HG03457 (cell line): ENCODE measurements at regions not wholly inside any gene's neighbourhood (a gene's known extent, or its start where the extent isn't known, plus 50 kb on each side); places are given as distances from the start of the nearest gene placed in this dataset.
"Not testable (repeated sequence)": the region's sequence is repeated elsewhere in the genome, so short reads cannot be mapped to it uniquely, and the experiment has no call there.

Experiments
- ATAC-seq: cut with Tn5 transposase; IDR thresholded peaks from one replicate; pipeline ENCODE4 v1.9.1; 2021; ENCODE audit warnings: moderate number of reproducible peaks; ENCODE audit not compliant: unreplicated experiment

GRCh38 chr4:23972187-23972586 lies 82.3 kb upstream of the PPARGC1A start:
- ATAC-seq = no peak

- no peak for ATAC-seq
Measured at GRCh38 chr4:23970201-23970850, 80.5 kb upstream of the PPARGC1A start.

DNA sequence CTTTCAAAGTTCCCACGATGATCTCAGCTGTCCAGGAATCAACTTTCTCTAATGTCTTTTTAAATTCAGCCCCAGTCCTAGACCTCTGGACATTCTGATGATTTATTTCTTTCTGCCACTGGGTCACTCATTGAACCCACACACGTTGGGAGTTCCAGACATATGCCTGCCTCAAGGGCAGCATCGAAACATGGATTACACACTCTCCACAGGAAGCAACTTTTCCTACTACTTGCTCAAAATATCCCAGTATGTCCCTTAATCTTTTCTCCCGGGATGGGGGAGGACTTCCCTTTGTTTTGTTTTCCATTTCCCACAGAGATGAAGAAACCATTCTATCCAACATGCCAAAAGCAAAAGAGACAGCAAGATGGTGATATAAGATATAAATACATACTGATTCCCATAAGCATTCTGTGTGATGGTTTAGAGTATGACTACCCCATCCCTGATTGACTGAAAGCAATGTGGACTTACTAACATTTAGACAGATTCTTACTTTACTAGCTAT lies 79.8 kb upstream of the PPARGC1A start:
- ATAC-seq = no peak

DNA sequence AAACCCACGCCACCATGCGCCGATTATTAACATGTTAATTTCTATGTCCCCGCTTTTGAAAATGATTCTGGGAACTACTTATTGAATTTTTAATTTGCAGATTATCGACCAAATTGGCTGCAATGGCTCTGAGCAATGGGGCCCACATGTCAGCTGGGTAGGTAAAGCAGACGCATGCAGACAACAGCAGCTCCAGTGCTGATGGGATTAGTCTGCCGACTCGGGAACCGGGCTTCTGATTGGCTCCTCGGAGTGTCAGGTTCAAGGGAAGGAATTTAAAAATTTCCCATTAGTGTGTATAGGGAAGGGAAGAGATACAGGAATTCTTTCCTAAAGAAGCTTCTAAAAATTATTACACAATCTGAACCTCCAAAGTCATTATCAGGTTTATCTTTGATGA lies 77.4 kb upstream of the PPARGC1A start:
- no peak for ATAC-seq

DNA sequence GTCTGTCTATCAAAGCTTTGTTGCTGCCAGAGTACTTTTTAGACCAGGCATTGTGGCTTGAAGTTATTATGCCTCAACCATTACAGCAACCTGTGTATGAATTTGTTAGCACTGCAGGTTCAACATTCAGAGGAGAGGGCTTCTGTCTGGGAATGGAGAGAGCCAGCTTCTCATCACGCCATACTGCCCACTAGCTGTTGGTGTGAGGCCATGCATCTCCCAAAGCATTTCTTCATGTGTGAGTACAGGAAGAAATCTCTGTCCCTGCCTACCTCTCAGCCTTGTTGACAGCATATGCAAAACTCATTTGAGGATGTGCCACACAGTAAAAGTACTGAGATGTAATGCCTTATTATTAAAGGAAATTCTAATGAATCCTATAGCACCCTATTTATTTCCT lies 76.9 kb upstream of the PPARGC1A start:
- no peak for ATAC-seq

DNA sequence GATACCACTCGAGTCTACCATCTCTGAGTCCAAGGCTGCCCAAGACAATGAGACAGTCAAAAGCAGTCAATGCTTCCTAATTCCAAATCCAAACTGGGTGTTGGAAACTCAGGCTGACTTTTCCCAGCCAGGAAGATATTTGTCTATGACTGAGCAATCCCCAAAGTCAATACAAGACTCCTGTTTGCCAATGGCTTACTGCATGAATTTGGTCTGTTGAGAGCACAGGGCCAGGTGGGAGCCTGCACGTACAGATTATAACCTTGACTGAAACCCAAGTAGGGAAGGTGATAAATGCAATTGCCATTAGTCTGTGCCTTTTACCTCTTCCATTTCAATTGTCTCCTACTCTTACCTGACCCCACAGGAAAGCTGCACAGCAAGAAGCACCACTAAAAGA lies 72.6 kb upstream of the PPARGC1A start:
- no peak for ATAC-seq

DNA sequence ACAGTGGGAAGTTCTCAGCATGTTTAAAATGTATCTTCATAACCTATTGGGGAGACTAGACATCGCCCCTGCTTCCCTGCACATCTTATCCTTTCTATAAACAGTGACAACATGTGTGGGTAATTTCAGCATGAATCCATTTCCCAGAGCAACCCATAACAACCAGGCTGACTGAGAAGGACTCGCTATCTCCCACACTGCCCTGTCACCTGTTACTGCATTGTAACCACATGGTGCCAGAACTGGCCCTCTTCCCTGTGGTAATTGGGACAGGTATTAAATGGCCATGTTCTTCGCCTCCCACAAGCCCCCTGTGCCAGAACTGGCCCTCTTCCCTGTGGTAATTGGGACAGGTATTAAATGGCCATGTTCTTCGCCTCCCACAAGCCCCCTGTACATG lies 71.5 kb upstream of the PPARGC1A start:
- ATAC-seq = not testable (repeated sequence)

DNA sequence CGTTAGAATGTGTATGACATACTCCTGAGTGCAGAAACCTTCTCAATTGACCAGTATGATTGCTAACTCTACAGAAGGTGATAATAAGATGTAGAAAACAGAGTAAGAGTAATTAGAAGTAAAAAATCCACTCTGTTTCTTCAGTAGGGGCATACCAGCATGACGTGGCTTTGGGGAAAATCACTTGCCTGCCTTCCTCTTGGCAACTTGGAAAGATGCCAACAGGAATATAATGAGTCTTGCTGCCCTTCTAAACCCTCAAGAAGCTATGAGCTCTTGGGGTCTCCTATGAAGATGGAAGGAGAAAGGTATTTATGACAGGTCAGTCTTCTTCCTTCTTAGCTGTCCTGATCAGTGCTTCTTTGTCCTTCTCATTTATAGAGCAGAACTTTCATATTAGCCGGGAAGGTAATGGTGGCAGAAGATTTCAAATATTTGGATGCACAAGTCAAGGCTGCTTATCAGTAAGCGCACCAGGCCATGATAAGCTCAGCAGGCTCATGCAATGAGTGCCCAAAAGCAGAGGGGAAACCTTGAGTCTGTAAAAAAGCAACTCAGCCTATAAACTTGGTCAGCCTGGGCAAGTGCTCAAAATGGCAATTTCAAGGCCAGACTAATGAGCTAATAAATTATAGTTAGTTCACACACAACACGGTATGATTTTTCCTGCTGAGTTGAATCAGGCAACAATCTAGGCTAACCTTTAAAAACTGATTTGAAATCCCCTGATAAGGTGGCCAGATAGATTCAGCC lies 69.7 kb upstream of the PPARGC1A start:
- no peak for ATAC-seq

DNA sequence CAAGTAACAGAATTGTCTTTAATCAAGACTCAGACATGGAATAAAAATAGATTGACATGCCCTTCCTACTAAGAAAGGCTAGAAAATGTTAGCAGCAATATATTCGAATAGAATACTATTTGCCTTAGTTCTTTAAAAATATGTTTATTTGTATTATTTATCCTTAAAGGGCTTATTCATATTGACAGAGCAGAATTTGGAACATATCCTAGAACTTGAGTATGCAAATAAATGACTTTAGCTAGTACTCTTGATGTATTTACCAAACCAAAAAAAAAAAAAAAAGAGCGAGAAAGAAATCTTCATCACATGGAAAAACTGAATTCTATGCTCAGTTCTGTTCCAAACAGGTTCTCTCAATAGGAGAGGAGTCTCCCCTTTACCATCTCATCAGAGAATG lies 68.9 kb upstream of the PPARGC1A start:
- ATAC-seq = no peak

DNA sequence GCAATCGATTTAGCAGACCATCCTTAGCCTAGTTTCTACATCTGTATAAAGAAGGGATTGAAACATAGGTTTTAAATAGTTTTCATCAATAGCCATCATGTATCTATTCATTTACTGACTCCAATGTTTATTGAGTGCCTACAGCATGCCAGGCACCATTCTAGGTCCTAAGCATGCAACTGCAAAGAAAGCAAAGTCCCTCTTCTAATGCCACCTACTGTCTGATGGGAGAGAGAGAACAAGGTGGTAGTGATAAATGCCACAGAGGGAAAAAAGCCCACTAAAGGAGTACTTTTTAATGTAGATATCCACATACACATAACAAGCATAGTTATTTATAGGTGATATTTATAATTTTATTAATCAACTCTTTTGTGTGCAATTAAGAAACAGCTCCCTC lies 67.6 kb upstream of the PPARGC1A start:
- ATAC-seq = no peak

DNA sequence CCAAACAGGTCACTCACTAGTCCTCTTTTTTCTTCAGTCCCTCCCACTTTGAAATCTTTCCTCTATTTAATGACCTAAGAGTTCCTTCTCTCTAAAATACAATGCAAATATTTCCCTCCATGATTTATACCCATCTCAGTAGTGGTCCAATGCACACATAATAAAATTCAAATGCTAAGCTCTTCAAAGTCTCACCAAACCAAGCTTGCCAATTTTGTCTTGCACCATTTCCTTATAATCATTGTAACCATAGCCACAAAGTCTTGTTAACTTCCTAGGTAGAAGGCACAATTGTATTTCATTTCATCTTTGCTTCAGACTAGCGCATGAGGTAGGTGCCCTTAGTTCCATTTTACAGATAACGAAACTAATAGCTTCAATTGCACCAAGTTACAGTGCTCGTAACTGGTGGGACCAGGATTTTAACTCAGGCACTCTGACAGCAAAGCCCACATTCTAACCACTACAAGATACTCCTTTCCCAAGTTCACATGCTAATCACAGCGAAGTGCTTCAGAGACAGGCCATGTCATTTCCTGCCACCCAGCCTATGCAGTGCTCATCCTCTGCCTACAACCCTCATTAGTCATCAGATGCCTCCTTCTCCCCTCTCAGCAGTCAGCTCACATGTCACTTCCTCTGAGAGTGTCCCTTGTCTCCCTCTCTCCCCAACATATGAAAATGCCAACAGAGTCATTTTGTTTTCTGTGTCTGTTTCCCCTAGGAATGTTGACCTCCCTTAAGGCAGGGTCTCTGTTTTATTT lies 66.9 kb upstream of the PPARGC1A start:
- no peak for ATAC-seq

GRCh38 chr4:23952258-23952657 lies 62.4 kb upstream of the PPARGC1A start:
- no peak for ATAC-seq

GRCh38 chr4:23947826-23948225 lies 58.0 kb upstream of the PPARGC1A start:
- ATAC-seq = no peak

GRCh38 chr4:23946299-23946698 lies 56.5 kb upstream of the PPARGC1A start:
- no peak for ATAC-seq

DNA sequence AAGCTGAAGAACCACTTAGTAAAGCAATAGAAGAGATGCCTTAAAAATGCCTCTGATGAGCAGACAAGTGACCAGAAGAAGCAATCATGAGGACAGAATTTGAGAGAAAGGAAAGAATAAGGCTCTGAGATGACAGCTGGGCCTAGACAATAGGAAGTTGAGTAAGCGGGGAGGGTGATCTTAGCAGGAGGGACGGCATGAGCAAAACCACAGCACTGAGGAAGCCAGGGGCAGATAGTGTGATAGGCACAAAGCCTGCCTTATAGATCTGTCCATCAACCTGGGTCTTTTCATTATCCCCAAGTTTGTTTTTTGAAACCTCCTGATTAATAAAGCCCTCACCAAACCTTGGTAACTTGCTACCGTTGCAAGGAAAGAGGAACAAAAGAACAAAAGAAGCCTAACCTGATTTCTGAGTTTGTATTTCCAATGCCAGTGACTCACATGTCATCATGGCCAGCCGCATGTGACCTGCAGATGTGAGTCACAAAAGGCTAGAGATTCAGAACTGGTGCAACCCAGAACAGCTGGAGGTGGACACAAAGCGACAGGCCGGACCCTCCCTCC lies 55.7 kb upstream of the PPARGC1A start:
- no peak for ATAC-seq

DNA sequence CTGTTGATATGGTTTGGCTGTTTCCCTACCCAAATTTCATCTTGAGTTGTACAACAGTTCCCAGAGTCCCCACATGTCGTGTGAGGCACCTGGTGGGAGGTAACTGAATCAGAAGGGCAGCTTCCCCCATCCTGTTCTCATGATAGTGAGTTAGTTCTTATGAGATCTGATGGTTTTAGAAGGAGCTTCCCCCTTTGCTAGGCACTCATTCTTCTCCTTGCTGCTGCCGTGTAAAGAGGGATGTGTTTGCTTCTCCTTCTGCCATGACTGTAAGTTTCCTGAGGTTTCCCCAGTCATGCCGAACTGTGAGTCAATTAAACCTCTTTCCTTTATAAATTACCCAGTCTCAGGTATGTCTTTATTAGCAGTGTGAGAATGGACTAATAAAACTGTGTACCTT lies 54.7 kb upstream of the PPARGC1A start:
- ATAC-seq = not testable (repeated sequence)

DNA sequence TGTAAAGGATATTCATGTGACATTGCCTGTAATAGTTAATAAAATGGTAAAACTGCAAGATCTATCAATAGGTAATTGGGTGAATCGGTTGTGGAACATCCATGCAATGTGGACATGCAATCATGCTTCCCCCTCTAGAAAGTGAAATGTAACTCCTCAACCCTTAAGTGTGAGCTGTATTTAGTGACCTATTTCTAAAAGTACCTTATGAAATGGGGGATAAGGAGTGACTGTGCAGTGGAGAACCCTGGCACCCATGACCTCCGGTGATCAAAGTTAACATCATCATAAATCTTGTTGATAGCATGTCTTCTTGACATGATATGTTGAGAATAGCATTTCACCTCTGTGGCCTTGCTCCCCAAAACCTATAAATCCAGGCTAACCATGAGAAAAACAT lies 53.6 kb upstream of the PPARGC1A start:
- no peak for ATAC-seq

- no peak for ATAC-seq
Measured at GRCh38 chr4:23942471-23942870, 52.6 kb upstream of the PPARGC1A start.
